ENCODE measurements at regions not wholly inside any gene's neighbourhood (a gene's known extent, or its start where the extent isn't known, plus 50 kb on each side); places are given as distances from the start of the nearest gene placed in this dataset.

DNA sequence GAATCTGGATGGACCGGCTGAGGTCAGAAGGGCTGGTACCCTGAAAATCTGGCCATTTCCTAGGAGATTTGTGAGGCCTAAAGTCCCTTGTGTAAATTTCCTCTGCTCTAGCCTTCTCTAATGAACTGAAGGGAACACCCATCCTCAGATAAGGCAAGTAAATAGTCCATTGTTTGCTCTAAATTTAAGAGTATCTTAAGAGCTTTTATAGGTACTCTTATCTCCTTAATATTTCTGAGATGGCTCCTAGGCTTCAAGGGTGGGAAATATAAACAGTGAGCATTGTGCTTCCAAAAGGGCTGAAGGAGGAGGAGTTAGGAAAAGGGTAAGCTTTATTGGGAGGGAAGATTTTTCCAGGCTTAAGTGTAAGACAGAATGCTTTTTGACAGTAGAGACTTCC, 148.7 kb upstream of the EDNRB start:
- no peak overlapping the region for H3K4me3 ChIP-seq (ENCODE audit: low read length in 2 of 2)
- no peak for DNase-seq (ENCODE audit: low spot score)
- no peaks in the 10 kb centered on the region for H3K9me3 ChIP-seq (replicated peaks in 1 of 2; ENCODE audit: control insufficient read depth in 2 of 2, insufficient read depth in 1 of 2, low read depth in 1 of 2, low read length in 2 of 2)
- no peak overlapping the region for H3K23ac ChIP-seq (ENCODE audit: low read depth, low read length, poor library complexity)
- WGBS, 2 donors (ENCODE audit: extremely low coverage in 2 of 2, insufficient read length in 2 of 2, insufficient replicate concordance in 1 of 2), result no CpG with 5 or more reads among the region's 1 CpG
- no peaks in the 10 kb centered on the region for H3K4me1 ChIP-seq (ENCODE audit: control insufficient read depth in 2 of 2, insufficient read depth in 1 of 2, low read depth in 1 of 2, low read length in 2 of 2)
- H2BK5ac ChIP-seq (ENCODE audit: low read length), result no peak overlapping the region
- no peak overlapping the region for H2AK5ac ChIP-seq (ENCODE audit: low read depth, low read length)
- H3K4me2 ChIP-seq (ENCODE audit: insufficient read depth, low read length, poor library complexity, severe bottlenecking), result no peak overlapping the region
- H4K91ac ChIP-seq (ENCODE audit: low read depth, low read length, poor library complexity), result no peak overlapping the region
- no peaks in the 10 kb centered on the region for H3K79me1 ChIP-seq (ENCODE audit: low read depth, low read length)
- H4K8ac ChIP-seq (ENCODE audit: low read depth, low read length), result no peak overlapping the region
- no peaks in the 10 kb centered on the region for H3K27me3 ChIP-seq (ENCODE audit: control insufficient read depth in 3 of 3, insufficient read depth in 3 of 3, low read depth in 1 of 3, low read length in 3 of 3)
- no peak overlapping the region for H2BK15ac ChIP-seq (ENCODE audit: low read length)
- no peak overlapping the region for H3K18ac ChIP-seq (ENCODE audit: low read length)
- no peak overlapping the region for H3K9ac ChIP-seq (ENCODE audit: low read depth, low read length, poor library complexity)
- H2AFZ ChIP-seq (ENCODE audit: low read length), result peak overlapping the region; percentile 32
- no peak overlapping the region for H3K4ac ChIP-seq (ENCODE audit: low read length)
- H2BK12ac ChIP-seq (ENCODE audit: low read length), result no peak overlapping the region
- no peak overlapping the region for H3K14ac ChIP-seq (ENCODE audit: low read length)
- no peaks in the 10 kb centered on the region for H3K36me3 ChIP-seq (replicated peaks in 1 of 2; ENCODE audit: control insufficient read depth in 2 of 2, insufficient read depth in 2 of 2, low read length in 2 of 2)
- no peak overlapping the region for H2BK120ac ChIP-seq (ENCODE audit: low read depth, low read length)
- no peak overlapping the region for H3K27ac ChIP-seq (replicated peaks; ENCODE audit: low read length)

DNA sequence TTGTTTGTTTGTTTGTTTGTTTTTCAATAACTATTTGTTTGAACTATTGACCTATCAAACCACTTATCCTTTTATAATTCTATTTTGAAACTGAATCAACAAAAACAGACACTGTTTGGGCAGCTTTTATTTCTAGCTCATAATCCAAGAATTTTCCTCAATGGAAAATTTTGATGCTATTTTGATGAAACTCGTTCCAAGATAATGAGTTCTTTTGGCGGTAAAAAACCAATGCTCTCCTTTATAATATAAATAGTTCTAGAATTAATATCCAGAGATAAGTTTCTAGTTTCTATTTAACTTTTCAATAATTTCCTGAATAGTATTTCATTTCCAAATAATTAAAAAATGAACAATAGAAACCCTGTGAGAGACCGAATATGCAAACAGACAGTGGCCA, 146.5 kb upstream of the EDNRB start:
- no peak overlapping the region for H2BK120ac ChIP-seq (ENCODE audit: low read depth, low read length)
- no peak overlapping the region for H4K91ac ChIP-seq (ENCODE audit: low read depth, low read length, poor library complexity)
- no peaks in the 10 kb centered on the region for H3K27me3 ChIP-seq (ENCODE audit: control insufficient read depth in 3 of 3, insufficient read depth in 3 of 3, low read depth in 1 of 3, low read length in 3 of 3)
- no peak for DNase-seq (ENCODE audit: low spot score)
- WGBS, 2 donors (ENCODE audit: extremely low coverage in 2 of 2, insufficient read length in 2 of 2, insufficient replicate concordance in 1 of 2), result no CpG with 5 or more reads among the region's 3 CpGs
- H3K23ac ChIP-seq (ENCODE audit: low read depth, low read length, poor library complexity), result no peak overlapping the region
- no peak overlapping the region for H4K8ac ChIP-seq (ENCODE audit: low read depth, low read length)
- no peak overlapping the region for H3K18ac ChIP-seq (ENCODE audit: low read length)
- no peak overlapping the region for H2BK5ac ChIP-seq (ENCODE audit: low read length)
- H3K4ac ChIP-seq (ENCODE audit: low read length), result no peak overlapping the region
- H3K9ac ChIP-seq (ENCODE audit: low read depth, low read length, poor library complexity), result no peak overlapping the region
- no peak overlapping the region for H2AK5ac ChIP-seq (ENCODE audit: low read depth, low read length)
- H3K79me1 ChIP-seq (ENCODE audit: low read depth, low read length), result no peaks in the 10 kb centered on the region
- H2BK12ac ChIP-seq (ENCODE audit: low read length), result no peak overlapping the region
- H3K36me3 ChIP-seq (replicated peaks in 1 of 2; ENCODE audit: control insufficient read depth in 2 of 2, insufficient read depth in 2 of 2, low read length in 2 of 2), result no peaks in the 10 kb centered on the region
- H3K4me1 ChIP-seq (ENCODE audit: control insufficient read depth in 2 of 2, insufficient read depth in 1 of 2, low read depth in 1 of 2, low read length in 2 of 2), result no peaks in the 10 kb centered on the region
- H3K4me2 ChIP-seq (ENCODE audit: insufficient read depth, low read length, poor library complexity, severe bottlenecking), result no peak overlapping the region
- H2BK15ac ChIP-seq (ENCODE audit: low read length), result no peak overlapping the region
- no peak overlapping the region for H2AFZ ChIP-seq (ENCODE audit: low read length)
- no peak overlapping the region for H3K14ac ChIP-seq (ENCODE audit: low read length)
- no peak overlapping the region for H3K4me3 ChIP-seq (ENCODE audit: low read length in 2 of 2)
- H3K9me3 ChIP-seq (replicated peaks in 1 of 2; ENCODE audit: control insufficient read depth in 2 of 2, insufficient read depth in 1 of 2, low read depth in 1 of 2, low read length in 2 of 2), result no peaks in the 10 kb centered on the region
- no peak overlapping the region for H3K27ac ChIP-seq (replicated peaks; ENCODE audit: low read length)

DNA sequence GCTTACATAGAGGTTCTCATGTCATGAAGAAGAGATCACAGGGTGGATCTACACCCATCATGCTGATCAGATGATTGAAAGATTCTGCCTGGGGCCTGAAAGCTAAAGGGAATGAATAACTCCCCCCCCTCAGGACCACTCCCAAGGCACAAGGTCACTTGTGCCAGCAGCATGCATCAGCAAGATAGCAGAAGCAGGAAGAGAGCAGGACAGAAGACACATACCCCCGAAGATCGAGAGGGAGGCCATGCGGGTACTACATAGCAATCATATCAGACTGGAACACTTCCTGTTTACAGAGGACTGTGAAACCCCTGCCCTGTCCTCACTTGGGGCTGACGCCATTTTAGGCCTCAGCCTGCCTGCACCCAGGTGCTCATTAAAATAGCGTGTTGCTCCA, 143.2 kb upstream of the EDNRB start:
- H2BK12ac ChIP-seq (ENCODE audit: low read length), result no peak overlapping the region
- H3K18ac ChIP-seq (ENCODE audit: low read length), result no peak overlapping the region
- no peak overlapping the region for H3K4ac ChIP-seq (ENCODE audit: low read length)
- no peak overlapping the region for H3K9ac ChIP-seq (ENCODE audit: low read depth, low read length, poor library complexity)
- no peaks in the 10 kb centered on the region for H3K36me3 ChIP-seq (replicated peaks in 1 of 2; ENCODE audit: control insufficient read depth in 2 of 2, insufficient read depth in 2 of 2, low read length in 2 of 2)
- H3K27ac ChIP-seq (replicated peaks; ENCODE audit: low read length), result no peak overlapping the region
- H3K79me1 ChIP-seq (ENCODE audit: low read depth, low read length), result no peaks in the 10 kb centered on the region
- no peak overlapping the region for H2BK120ac ChIP-seq (ENCODE audit: low read depth, low read length)
- H4K8ac ChIP-seq (ENCODE audit: low read depth, low read length), result no peak overlapping the region
- H4K91ac ChIP-seq (ENCODE audit: low read depth, low read length, poor library complexity), result no peak overlapping the region
- no peak overlapping the region for H3K14ac ChIP-seq (ENCODE audit: low read length)
- H3K4me1 ChIP-seq (ENCODE audit: control insufficient read depth in 2 of 2, insufficient read depth in 1 of 2, low read depth in 1 of 2, low read length in 2 of 2), result no peaks in the 10 kb centered on the region
- no CpG with 5 or more reads among the region's 5 CpGs for WGBS, 2 donors (ENCODE audit: extremely low coverage in 2 of 2, insufficient read length in 2 of 2, insufficient replicate concordance in 1 of 2)
- H3K23ac ChIP-seq (ENCODE audit: low read depth, low read length, poor library complexity), result no peak overlapping the region
- H3K4me3 ChIP-seq (ENCODE audit: low read length in 2 of 2), result no peak overlapping the region
- DNase-seq (ENCODE audit: low spot score), result no peak
- H3K9me3 ChIP-seq (replicated peaks in 1 of 2; ENCODE audit: control insufficient read depth in 2 of 2, insufficient read depth in 1 of 2, low read depth in 1 of 2, low read length in 2 of 2), result peaks cover 0 to 1% of the 10 kb centered on the region in 2 donors
- no peak overlapping the region for H2BK15ac ChIP-seq (ENCODE audit: low read length)
- H3K27me3 ChIP-seq (ENCODE audit: control insufficient read depth in 3 of 3, insufficient read depth in 3 of 3, low read depth in 1 of 3, low read length in 3 of 3), result no peaks in the 10 kb centered on the region
- H3K4me2 ChIP-seq (ENCODE audit: insufficient read depth, low read length, poor library complexity, severe bottlenecking), result no peak overlapping the region
- no peak overlapping the region for H2BK5ac ChIP-seq (ENCODE audit: low read length)
- H2AFZ ChIP-seq (ENCODE audit: low read length), result no peak overlapping the region
- H2AK5ac ChIP-seq (ENCODE audit: low read depth, low read length), result no peak overlapping the region

DNA sequence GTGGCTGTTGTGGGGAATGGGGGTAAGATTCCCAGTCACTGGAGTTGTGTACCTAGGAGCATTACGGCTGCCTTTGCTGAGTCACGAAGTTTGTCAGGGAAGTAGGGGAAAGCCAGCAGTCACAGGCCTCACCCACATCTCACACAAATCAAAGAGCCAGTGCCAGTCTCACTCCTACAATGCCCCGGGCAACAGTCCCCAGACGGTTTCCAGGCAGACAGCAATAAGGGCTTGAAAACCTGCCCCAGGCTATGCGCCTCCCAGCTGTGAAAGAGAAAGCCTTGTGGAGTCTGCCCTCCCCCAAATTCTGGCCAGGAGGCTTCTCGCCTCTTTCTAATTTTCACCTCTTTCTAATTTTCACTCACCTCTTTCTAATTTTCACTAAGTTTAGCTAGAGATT, 142.3 kb upstream of the EDNRB start:
- Histone ChIP-seq H3K79me1 (ENCODE audit: low read depth, low read length) (no peaks in the 10 kb centered on the region), H4K8ac (ENCODE audit: low read depth, low read length) (no peak overlapping the region), H2AFZ (ENCODE audit: low read length) (peak overlapping the region; percentile 32), H2AK5ac (ENCODE audit: low read depth, low read length) (no peak overlapping the region), H3K9ac (ENCODE audit: low read depth, low read length, poor library complexity) (no peak overlapping the region), H3K23ac (ENCODE audit: low read depth, low read length, poor library complexity) (no peak overlapping the region), H3K18ac (ENCODE audit: low read length) (no peak overlapping the region), H2BK15ac (ENCODE audit: low read length) (no peak overlapping the region), H3K36me3 (replicated peaks in 1 of 2; ENCODE audit: control insufficient read depth in 2 of 2, insufficient read depth in 2 of 2, low read length in 2 of 2) (no peaks in the 10 kb centered on the region), H3K4ac (ENCODE audit: low read length) (no peak overlapping the region), H3K4me1 (ENCODE audit: control insufficient read depth in 2 of 2, insufficient read depth in 1 of 2, low read depth in 1 of 2, low read length in 2 of 2) (no peaks in the 10 kb centered on the region), H3K4me3 (ENCODE audit: low read length in 2 of 2) (no peak overlapping the region), H3K14ac (ENCODE audit: low read length) (no peak overlapping the region), H4K91ac (ENCODE audit: low read depth, low read length, poor library complexity) (no peak overlapping the region), H3K27ac (replicated peaks; ENCODE audit: low read length) (no peak overlapping the region), H3K4me2 (ENCODE audit: insufficient read depth, low read length, poor library complexity, severe bottlenecking) (no peak overlapping the region), H3K9me3 (replicated peaks in 1 of 2; ENCODE audit: control insufficient read depth in 2 of 2, insufficient read depth in 1 of 2, low read depth in 1 of 2, low read length in 2 of 2) (peaks cover 0 to 6% of the 10 kb centered on the region in 2 donors), H2BK5ac (ENCODE audit: low read length) (no peak overlapping the region), H2BK12ac (ENCODE audit: low read length) (no peak overlapping the region), H3K27me3 (ENCODE audit: control insufficient read depth in 3 of 3, insufficient read depth in 3 of 3, low read depth in 1 of 3, low read length in 3 of 3) (no peaks in the 10 kb centered on the region), H2BK120ac (ENCODE audit: low read depth, low read length) (no peak overlapping the region)
- DNase-seq (ENCODE audit: low spot score), result no peak
- WGBS, 2 donors (ENCODE audit: extremely low coverage in 2 of 2, insufficient read length in 2 of 2, insufficient replicate concordance in 1 of 2), result no CpG with 5 or more reads among the region's 6 CpGs
